Upper lobe of right lung (tissue), 1 donor: ENCODE measurements at regions not wholly inside any gene's neighbourhood (a gene's known extent, or its start where the extent isn't known, plus 50 kb on each side); places are given as distances from the start of the nearest gene placed in this dataset.

Source experiments
- ATAC-seq: fragments of 200-7000 bp; cut with Tn5 transposase; one replicate; pipeline ENCODE4 v1.9.1; 2020; ENCODE audit warnings: mild to moderate bottlenecking, moderate library complexity
- DNase-seq: peaks from one replicate; pipeline ENCODE4 v3.0.0-alpha.2; 2020
- H3K27ac ChIP-seq: fragments of 200-600 bp; one replicate; pipeline ENCODE4 v1.8.0; 2022
- H3K27me3 ChIP-seq: fragments of 200-600 bp; one replicate; pipeline ENCODE4 v1.8.0; 2022; ENCODE audit warnings: mild to moderate bottlenecking
- H3K36me3 ChIP-seq: fragments of 200-600 bp; one replicate; pipeline ENCODE4 v1.8.0; 2022
- H3K4me1 ChIP-seq: fragments of 200-600 bp; one replicate; pipeline ENCODE4 v1.8.0; 2022
- H3K4me3 ChIP-seq: fragments of 200-600 bp; one replicate; pipeline ENCODE4 v1.8.0; 2022; ENCODE audit warnings: mild to moderate bottlenecking
- H3K9me3 ChIP-seq: fragments of 200-600 bp; one replicate; pipeline ENCODE4 v1.8.0; 2022
- CTCF ChIP-seq: fragments of 200-600 bp; IDR thresholded peaks from one replicate; pipeline ENCODE4 v1.8.0; 2022; ENCODE audit warnings: antibody characterized with exemption
- intact Hi-C: fragments of 100-400 bp; cut with DNase I; formaldehyde crosslinking; loops from one replicate; pipeline ENCODE4 v1.11.0; 2022
- donor health status: DM: no; HTN: yes; CAD: no; lungs with severe emphysema.

DNA sequence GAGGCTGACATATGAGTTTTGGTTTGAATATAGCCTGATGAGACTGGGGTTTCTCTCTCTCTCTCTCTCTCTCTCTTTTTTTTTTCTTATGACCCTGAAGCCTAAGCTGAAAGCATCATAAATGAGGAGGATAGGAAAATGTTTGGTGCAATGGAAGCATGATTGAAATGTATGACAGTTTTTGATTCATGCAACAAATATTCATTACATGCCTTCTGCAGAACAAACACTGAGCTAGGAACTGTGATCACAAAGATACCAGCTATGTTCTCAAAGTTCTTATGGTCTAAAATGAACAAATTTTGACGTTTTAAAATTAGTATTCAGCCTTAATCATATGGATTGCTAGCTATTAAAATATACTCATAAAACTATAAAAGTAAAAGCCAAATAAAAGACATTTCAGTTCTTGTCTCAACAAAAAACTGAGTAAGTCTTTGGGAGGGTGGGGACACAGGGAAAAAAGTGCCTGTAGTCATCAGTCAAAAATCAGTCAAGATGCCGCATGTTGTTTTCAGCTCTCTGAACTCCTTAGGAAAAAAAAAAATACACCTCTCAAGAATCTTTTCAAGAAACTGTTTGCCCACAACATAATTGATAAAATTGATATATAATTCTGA lies 57.2 kb downstream of the NKX6-1 start:
- intact Hi-C loops, result no loop called here
- H3K4me1 ChIP-seq, result no peaks in the 10 kb centered on the region
- no peaks in the 10 kb centered on the region for H3K36me3 ChIP-seq
- DNase-seq, result no peak
- no peak for ATAC-seq
- peaks cover 19% of the 10 kb centered on the region for H3K27me3 ChIP-seq
- TF ChIP-seq CTCF, result no peak
- no peaks in the 10 kb centered on the region for H3K9me3 ChIP-seq
- H3K4me3 ChIP-seq, result no peak overlapping the region
- H3K27ac ChIP-seq, result no peak overlapping the region

DNA sequence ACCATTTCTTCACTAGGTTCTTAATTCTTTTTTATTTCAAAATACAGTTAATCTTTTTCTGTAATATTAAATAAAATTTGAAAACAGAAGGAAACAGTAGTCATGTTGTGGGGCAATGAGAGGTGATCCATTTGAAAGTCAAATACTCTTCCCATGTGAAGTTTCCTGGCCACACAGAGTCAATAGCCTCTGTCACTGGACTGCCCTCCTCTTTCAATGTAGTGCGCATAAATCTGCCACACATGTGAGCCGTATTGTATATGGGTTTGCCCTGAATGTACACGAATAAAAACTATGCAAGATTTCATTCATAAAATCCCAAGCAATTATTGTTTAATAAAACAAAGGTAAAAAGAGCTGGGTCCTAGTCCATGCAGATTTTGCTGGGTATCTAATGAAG lies 59.1 kb downstream of the NKX6-1 start:
- intact Hi-C loops, result no loop called here
- Histone ChIP-seq H3K4me1 (no peaks in the 10 kb centered on the region), H3K9me3 (no peaks in the 10 kb centered on the region), H3K27me3 (peaks cover 14% of the 10 kb centered on the region), H3K27ac (no peak overlapping the region), H3K4me3 (no peak overlapping the region), H3K36me3 (no peaks in the 10 kb centered on the region)
- DNase-seq (no peak), ATAC-seq (no peak)
- no peak for TF ChIP-seq CTCF

- H3K36me3 ChIP-seq, result no peaks in the 10 kb centered on the region
- TF ChIP-seq CTCF, result no peak
- no peak for ATAC-seq
- H3K4me1 ChIP-seq, result no peaks in the 10 kb centered on the region
- no peak overlapping the region for H3K4me3 ChIP-seq
- intact Hi-C loops, result no loop called here
- no peak overlapping the region for H3K27ac ChIP-seq
- no peak for DNase-seq
- H3K9me3 ChIP-seq, result no peaks in the 10 kb centered on the region
- H3K27me3 ChIP-seq, result peaks cover 3% of the 10 kb centered on the region
Measured at GRCh38 chr4:84436812-84437211, 62.3 kb downstream of the NKX6-1 start.

DNA sequence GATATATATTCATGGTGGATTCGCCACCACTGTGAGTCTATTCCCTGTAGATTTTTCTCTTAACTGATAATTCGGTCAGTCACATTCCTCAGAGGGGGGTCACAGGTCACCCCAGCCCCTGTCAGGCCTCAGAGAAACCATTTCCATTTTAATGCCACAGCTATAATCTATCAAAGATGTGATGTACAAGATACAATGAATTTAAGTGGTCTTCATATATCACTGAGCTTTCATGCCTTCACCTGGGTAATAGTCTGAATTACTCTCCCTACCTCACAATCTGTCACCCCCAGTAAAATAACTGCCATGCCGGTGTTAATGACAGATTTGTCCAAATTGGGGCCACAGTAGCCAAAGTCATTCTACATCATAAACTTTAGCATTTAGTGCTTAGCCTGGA lies 64.7 kb downstream of the NKX6-1 start:
- Histone ChIP-seq H3K9me3 (no peaks in the 10 kb centered on the region), H3K4me1 (no peaks in the 10 kb centered on the region), H3K27ac (no peak overlapping the region), H3K27me3 (peaks cover 3% of the 10 kb centered on the region), H3K36me3 (no peaks in the 10 kb centered on the region), H3K4me3 (no peak overlapping the region)
- DNase-seq (no peak), ATAC-seq (no peak)
- intact Hi-C loops, result no loop called here
- TF ChIP-seq CTCF, result no peak

- H3K9me3 ChIP-seq, result no peaks in the 10 kb centered on the region
- H3K36me3 ChIP-seq, result no peaks in the 10 kb centered on the region
- no peak overlapping the region for H3K27ac ChIP-seq
- no peak for ATAC-seq
- no peak for TF ChIP-seq CTCF
- intact Hi-C loops, result no loop called here
- H3K4me3 ChIP-seq, result no peak overlapping the region
- H3K4me1 ChIP-seq, result no peaks in the 10 kb centered on the region
- peaks cover 3% of the 10 kb centered on the region for H3K27me3 ChIP-seq
- DNase-seq, result no peak
Measured at GRCh38 chr4:84433633-84434222, 65.4 kb downstream of the NKX6-1 start.

GRCh38 chr4:84432713-84433112 lies 66.4 kb downstream of the NKX6-1 start:
- ATAC-seq (no peak), DNase-seq (no peak)
- Histone ChIP-seq H3K4me3 (no peak overlapping the region), H3K9me3 (no peaks in the 10 kb centered on the region), H3K27ac (no peak overlapping the region), H3K36me3 (no peaks in the 10 kb centered on the region), H3K27me3 (peaks cover 2% of the 10 kb centered on the region), H3K4me1 (no peaks in the 10 kb centered on the region)
- intact Hi-C loops, result no loop called here
- TF ChIP-seq CTCF, result no peak
